Coronary artery (tissue), 2 donors: ENCODE measurements at regions not wholly inside any gene's neighbourhood (a gene's known extent, or its start where the extent isn't known, plus 50 kb on each side); places are given as distances from the start of the nearest gene placed in this dataset.

Experiments used
- DNase-seq: peaks from one replicate; pipeline ENCODE4 v3.0.0-alpha.2; 2017; ENCODE audit warnings: low spot score
- H3K27ac ChIP-seq, 2 donors: fragments of 200-600 bp; sonication (generic); one replicate each; pipeline ENCODE4 v1.5.1; 2016 to 2019
- H3K4me3 ChIP-seq: fragments of 200-600 bp; sonication (generic); 2 replicates; pipeline ENCODE4 v1.5.1; 2016; ENCODE audit warnings: mild to moderate bottlenecking, moderate library complexity
- TF ChIP-seq, protein P1 (sequence below): fragments of 200-600 bp; sonication (generic); IDR thresholded peaks from one replicate; pipeline ENCODE4 v1.5.1; 2019; ENCODE audit warnings: antibody characterized with exemption

GRCh38 chr11:88448131-88448670 is 110.7 kb upstream of the CTSC start:
- Histone ChIP-seq H3K27ac (no peak overlapping the region), H3K4me3 (no peak overlapping the region)
- TF ChIP-seq, protein P1, sequence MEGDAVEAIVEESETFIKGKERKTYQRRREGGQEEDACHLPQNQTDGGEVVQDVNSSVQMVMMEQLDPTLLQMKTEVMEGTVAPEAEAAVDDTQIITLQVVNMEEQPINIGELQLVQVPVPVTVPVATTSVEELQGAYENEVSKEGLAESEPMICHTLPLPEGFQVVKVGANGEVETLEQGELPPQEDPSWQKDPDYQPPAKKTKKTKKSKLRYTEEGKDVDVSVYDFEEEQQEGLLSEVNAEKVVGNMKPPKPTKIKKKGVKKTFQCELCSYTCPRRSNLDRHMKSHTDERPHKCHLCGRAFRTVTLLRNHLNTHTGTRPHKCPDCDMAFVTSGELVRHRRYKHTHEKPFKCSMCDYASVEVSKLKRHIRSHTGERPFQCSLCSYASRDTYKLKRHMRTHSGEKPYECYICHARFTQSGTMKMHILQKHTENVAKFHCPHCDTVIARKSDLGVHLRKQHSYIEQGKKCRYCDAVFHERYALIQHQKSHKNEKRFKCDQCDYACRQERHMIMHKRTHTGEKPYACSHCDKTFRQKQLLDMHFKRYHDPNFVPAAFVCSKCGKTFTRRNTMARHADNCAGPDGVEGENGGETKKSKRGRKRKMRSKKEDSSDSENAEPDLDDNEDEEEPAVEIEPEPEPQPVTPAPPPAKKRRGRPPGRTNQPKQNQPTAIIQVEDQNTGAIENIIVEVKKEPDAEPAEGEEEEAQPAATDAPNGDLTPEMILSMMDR: no peak
- no peak for DNase-seq

DNA sequence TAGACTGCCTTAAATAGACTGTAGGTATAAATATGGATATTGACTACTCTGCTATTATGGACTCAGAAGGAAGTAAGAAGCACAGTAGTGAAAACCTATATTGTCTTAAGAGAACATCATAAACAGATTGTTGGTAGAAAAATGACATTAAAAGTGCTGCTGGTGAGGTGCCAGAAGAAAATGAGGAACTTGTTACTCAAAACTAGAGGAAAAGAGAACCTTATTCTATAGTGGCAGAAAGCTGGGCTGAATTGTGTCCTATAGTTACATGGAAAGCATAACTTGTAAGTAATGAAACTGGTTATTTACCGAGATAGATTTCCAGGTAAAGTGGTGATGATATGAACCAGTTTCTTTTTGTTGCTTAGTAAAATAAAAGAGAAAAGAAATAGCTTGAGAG is 109.7 kb upstream of the CTSC start:
- Histone ChIP-seq H3K4me3 (no peak overlapping the region), H3K27ac (no peak overlapping the region)
- TF ChIP-seq, protein P1: no peak
- no peak for DNase-seq

DNA sequence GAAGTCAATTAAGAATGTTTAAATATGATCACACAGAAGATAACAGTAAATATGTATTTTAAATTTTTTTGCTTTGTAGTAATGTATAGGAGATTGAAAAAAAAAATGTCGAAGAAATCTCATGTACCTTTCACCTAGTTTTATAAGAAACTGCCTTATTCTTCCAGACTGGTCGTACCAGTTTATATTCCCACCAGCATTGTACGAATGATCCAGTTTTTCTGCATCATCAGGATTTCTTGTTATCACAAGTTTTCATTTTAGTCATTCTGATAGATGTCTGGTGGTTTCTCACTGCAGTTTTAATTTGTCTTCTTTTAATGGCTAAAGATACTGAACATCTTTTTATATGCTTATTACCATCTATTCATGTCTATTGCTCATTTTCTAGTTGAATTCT is 101.8 kb upstream of the CTSC start:
- Histone ChIP-seq H3K4me3 (no peak overlapping the region), H3K27ac (no peak overlapping the region)
- TF ChIP-seq, protein P1: no peak
- no peak for DNase-seq

DNA sequence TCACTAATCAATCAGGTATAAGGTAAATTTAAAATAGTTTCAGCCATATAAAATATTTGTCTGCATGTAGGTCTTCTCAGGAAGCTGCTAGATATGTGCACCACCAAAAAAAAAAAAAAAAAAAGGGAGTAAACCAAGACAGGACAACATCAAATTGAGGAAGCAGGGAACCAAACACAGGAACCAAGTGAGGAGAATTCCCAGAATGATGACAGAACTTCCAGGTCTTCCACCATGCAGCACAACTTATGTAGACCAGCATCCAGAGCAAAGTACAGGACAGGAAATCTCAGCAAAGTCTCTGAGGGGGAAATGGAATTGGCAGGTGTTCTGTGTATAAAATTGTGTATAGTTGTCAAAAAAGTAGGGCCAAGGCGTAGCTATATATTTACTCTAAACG is 101.2 kb upstream of the CTSC start:
- no peak for DNase-seq
- Histone ChIP-seq H3K27ac (no peak overlapping the region), H3K4me3 (no peak overlapping the region)
- TF ChIP-seq, protein P1: no peak

- Histone ChIP-seq H3K4me3 (no peak overlapping the region), H3K27ac (no peak overlapping the region)
- DNase-seq: no peak
- TF ChIP-seq, protein P1: no peak
Measured at GRCh38 chr11:88435415-88435814, 97.9 kb upstream of the CTSC start.

- no peak for DNase-seq
- TF ChIP-seq, protein P1: no peak
- H3K4me3 ChIP-seq: no peak overlapping the region
- no peak overlapping the region for H3K27ac ChIP-seq
Measured at GRCh38 chr11:88434333-88434976, 96.9 kb upstream of the CTSC start.

GRCh38 chr11:88433536-88434230 is 96.1 kb upstream of the CTSC start:
- no peak overlapping the region for H3K27ac ChIP-seq
- TF ChIP-seq, protein P1: no peak
- H3K4me3 ChIP-seq: no peak overlapping the region
- no peak for DNase-seq
